Activated T-helper 1 cell treated with anti-CD3 and anti-CD28 coated beads, Interleukin-12 subunit alpha, Interleukin-12 subunit beta, Interleukin-2, Interleukin-4 antibody, amounts not matched to agents 30 ng/mL and 10 ng/mL and 1 ng/mL, durations not matched to agents 14 hours and 24 hours and 36 hours (primary cell): ENCODE measurements at regions not wholly inside any gene's neighbourhood (a gene's known extent, or its start where the extent isn't known, plus 50 kb on each side); places are given as distances from the start of the nearest gene placed in this dataset.
"Not testable (repeated sequence)": the region's sequence is repeated elsewhere in the genome, so short reads cannot be mapped to it uniquely, and the experiment has no call there.

Source experiments
- DNase-seq: peaks from one replicate; pipeline ENCODE4 v3.0.0; 2021; ENCODE audit warnings: low spot score
- H3K27ac Mint-ChIP-seq: one replicate; pipeline ENCODE4 v1.8.0; 2021; ENCODE audit warnings: mild to moderate bottlenecking, mixed read lengths
- H3K27me3 Mint-ChIP-seq: one replicate; pipeline ENCODE4 v1.8.0; 2022; ENCODE audit warnings: mild to moderate bottlenecking, moderate library complexity, mixed read lengths; ENCODE audit not compliant: insufficient read depth
- H3K36me3 Mint-ChIP-seq: one replicate; pipeline ENCODE4 v1.8.0; 2021; ENCODE audit warnings: low read depth, mixed read lengths
- H3K4me1 Mint-ChIP-seq: one replicate; pipeline ENCODE4 v1.8.0; 2021; ENCODE audit warnings: low read depth, mixed read lengths
- H3K4me3 Mint-ChIP-seq: one replicate; pipeline ENCODE4 v1.8.0; 2021; ENCODE audit warnings: mild to moderate bottlenecking, moderate library complexity, mixed read lengths
- H3K9me3 Mint-ChIP-seq: one replicate; pipeline ENCODE4 v1.8.0; 2021; ENCODE audit warnings: mixed read lengths
- intact Hi-C: fragments of 100-400 bp; cut with micrococcal nuclease; formaldehyde crosslinking; loops from one replicate; pipeline ENCODE4 v1.15.1; 2024

- Mint-ChIP-seq H3K4me1 (peaks cover 33% of the 10 kb centered on the region), H3K4me3 (no peak overlapping the region), H3K36me3 (peaks cover 42% of the 10 kb centered on the region), H3K27me3 (no peaks in the 10 kb centered on the region), H3K9me3 (peaks cover 33% of the 10 kb centered on the region), H3K27ac (no peak overlapping the region)
- DNase-seq: no peak
- intact Hi-C loops: no loop called here
Measured at GRCh38 chr10:5268743-5269142, 72.1 kb downstream of the AKR1C4 start.

- peaks cover 36% of the 10 kb centered on the region for H3K4me1 Mint-ChIP-seq
- H3K9me3 Mint-ChIP-seq: peaks cover 29% of the 10 kb centered on the region
- H3K4me3 Mint-ChIP-seq: no peak overlapping the region
- peaks cover 45% of the 10 kb centered on the region for H3K36me3 Mint-ChIP-seq
- no peak overlapping the region for H3K27ac Mint-ChIP-seq
- intact Hi-C loops: no loop called here
- no peak for DNase-seq
- H3K27me3 Mint-ChIP-seq: no peaks in the 10 kb centered on the region
Measured at GRCh38 chr10:5269791-5270190, 73.2 kb downstream of the AKR1C4 start.

GRCh38 chr10:5271526-5271925 lies 74.9 kb downstream of the AKR1C4 start:
- intact Hi-C loops: no loop called here
- Mint-ChIP-seq H3K36me3 (peaks cover 53% of the 10 kb centered on the region), H3K4me1 (peaks cover 36% of the 10 kb centered on the region), H3K27ac (no peak overlapping the region), H3K4me3 (no peak overlapping the region), H3K9me3 (peaks cover 18% of the 10 kb centered on the region), H3K27me3 (no peaks in the 10 kb centered on the region)
- DNase-seq: no peak

- intact Hi-C loops: no loop called here
- no peak overlapping the region for H3K27ac Mint-ChIP-seq
- H3K9me3 Mint-ChIP-seq: peaks cover 15% of the 10 kb centered on the region
- H3K4me1 Mint-ChIP-seq: peaks cover 36% of the 10 kb centered on the region
- peaks cover 54% of the 10 kb centered on the region for H3K36me3 Mint-ChIP-seq
- H3K4me3 Mint-ChIP-seq: no peak overlapping the region
- DNase-seq: no peak
- H3K27me3 Mint-ChIP-seq: no peaks in the 10 kb centered on the region
Measured at GRCh38 chr10:5272065-5272803, 75.6 kb downstream of the AKR1C4 start.

GRCh38 chr10:5274795-5275194 lies 78.2 kb downstream of the AKR1C4 start:
- no peak for DNase-seq

GRCh38 chr10:5281356-5281755 lies 83.4 kb upstream of the UCN3 start:
- Mint-ChIP-seq H3K9me3 (peaks cover 9% of the 10 kb centered on the region), H3K4me3 (no peak overlapping the region), H3K4me1 (peaks cover 48% of the 10 kb centered on the region), H3K27ac (peak overlapping the region; percentile 5), H3K27me3 (no peaks in the 10 kb centered on the region), H3K36me3 (peaks cover 44% of the 10 kb centered on the region)
- no peak for DNase-seq
- intact Hi-C loops: loop anchor here (1.0 to 5.0 kb wide), 3 partner anchors 36 to 461 kb away; no protein-coding TSS in a partner anchor

More at GRCh38 chr10:5274795-5275194, 78.2 kb downstream of the AKR1C4 start:
- Mint-ChIP-seq H3K36me3 (peaks cover 55% of the 10 kb centered on the region), H3K27ac (no peak overlapping the region), H3K27me3 (no peaks in the 10 kb centered on the region), H3K9me3 (peaks cover 15% of the 10 kb centered on the region), H3K4me1 (peaks cover 37% of the 10 kb centered on the region), H3K4me3 (no peak overlapping the region)
- intact Hi-C loops: no loop called here

- peaks cover 41% of the 10 kb centered on the region for H3K36me3 Mint-ChIP-seq
- no peak overlapping the region for H3K27ac Mint-ChIP-seq
- peaks cover 6% of the 10 kb centered on the region for H3K9me3 Mint-ChIP-seq
- intact Hi-C loops: loop anchor here (2.0 to 5.0 kb wide), 3 partner anchors 35 to 153 kb away; no protein-coding TSS in a partner anchor
- no peak overlapping the region for H3K4me3 Mint-ChIP-seq
- no peaks in the 10 kb centered on the region for H3K27me3 Mint-ChIP-seq
- DNase-seq: no peak
- H3K4me1 Mint-ChIP-seq: peaks cover 55% of the 10 kb centered on the region
Measured at GRCh38 chr10:5282137-5282536, 82.6 kb upstream of the UCN3 start.

GRCh38 chr10:5283305-5284158 lies 81.2 kb upstream of the UCN3 start:
- peak; percentile 59 for DNase-seq
- intact Hi-C loops: loop anchor here (1.0 to 5.0 kb wide), 6 partner anchors 8 to 434 kb away; no protein-coding TSS in a partner anchor
- H3K27me3 Mint-ChIP-seq: no peaks in the 10 kb centered on the region
- peaks cover 33% of the 10 kb centered on the region for H3K36me3 Mint-ChIP-seq
- H3K4me1 Mint-ChIP-seq: peaks cover 55% of the 10 kb centered on the region
- peaks cover under 1% of the 10 kb centered on the region for H3K9me3 Mint-ChIP-seq
- peak overlapping the region; percentile 21 for H3K4me3 Mint-ChIP-seq
- peak overlapping the region; percentile 90 for H3K27ac Mint-ChIP-seq

- H3K27ac Mint-ChIP-seq: peak overlapping the region; percentile 90
- intact Hi-C loops: loop anchor here (5.0 kb wide), 2 partner anchors 33 to 98 kb away; no protein-coding TSS in a partner anchor
- H3K36me3 Mint-ChIP-seq: peaks cover 36% of the 10 kb centered on the region
- peak overlapping the region; percentile 46 for H3K4me3 Mint-ChIP-seq
- H3K4me1 Mint-ChIP-seq: peaks cover 54% of the 10 kb centered on the region
- peak; percentile 49 for DNase-seq
- no peaks in the 10 kb centered on the region for H3K27me3 Mint-ChIP-seq
- peaks cover 10% of the 10 kb centered on the region for H3K9me3 Mint-ChIP-seq
Measured at GRCh38 chr10:5284311-5285057, 80.3 kb upstream of the UCN3 start.

GRCh38 chr10:5285186-5285585 lies 79.6 kb upstream of the UCN3 start:
- intact Hi-C loops: no loop called here
- H3K27me3 Mint-ChIP-seq: no peaks in the 10 kb centered on the region
- peaks cover 12% of the 10 kb centered on the region for H3K9me3 Mint-ChIP-seq
- no peak overlapping the region for H3K27ac Mint-ChIP-seq
- DNase-seq: no peak
- no peak overlapping the region for H3K4me3 Mint-ChIP-seq
- peaks cover 55% of the 10 kb centered on the region for H3K4me1 Mint-ChIP-seq
- H3K36me3 Mint-ChIP-seq: peaks cover 30% of the 10 kb centered on the region

- Mint-ChIP-seq H3K27me3 (no peaks in the 10 kb centered on the region), H3K4me1 (peaks cover 74% of the 10 kb centered on the region), H3K4me3 (no peak overlapping the region), H3K27ac (no peak overlapping the region), H3K9me3 (peaks cover 12% of the 10 kb centered on the region), H3K36me3 (peaks cover 19% of the 10 kb centered on the region)
- DNase-seq: no peak
- intact Hi-C loops: no loop called here
Measured at GRCh38 chr10:5288359-5288758, 76.4 kb upstream of the UCN3 start.

- intact Hi-C loops, H3K4me3 Mint-ChIP-seq, H3K27me3 Mint-ChIP-seq: not testable (repeated sequence)
Measured at GRCh38 chr10:5289228-5289627, 75.5 kb upstream of the UCN3 start.

More at GRCh38 chr10:5289228-5289627, 75.5 kb upstream of the UCN3 start:
- not testable (repeated sequence) for H3K27ac Mint-ChIP-seq, DNase-seq
- peaks cover 74% of the 10 kb centered on the region for H3K4me1 Mint-ChIP-seq
- peaks cover 12% of the 10 kb centered on the region for H3K9me3 Mint-ChIP-seq
- peaks cover 20% of the 10 kb centered on the region for H3K36me3 Mint-ChIP-seq
